ENCODE measurements at regions not wholly inside any gene's neighbourhood (a gene's known extent, or its start where the extent isn't known, plus 50 kb on each side); places are given as distances from the start of the nearest gene placed in this dataset.

GRCh38 chr22:23405366-23405851, 174.7 kb downstream of the IGLL1 start:
- TF ChIP-seq MYC (CRISPR knock-in tag; IDR thresholded peaks at IDR 0.05; ENCODE audit: borderline replicate concordance): no peak
- no peak for TF ChIP-seq BRF2 (CRISPR knock-in tag; IDR thresholded peaks at IDR 0.05)
- TF ChIP-seq ZNF777 (CRISPR knock-in tag; IDR thresholded peaks at IDR 0.05): no peak
- TF ChIP-seq ARNTL (CRISPR knock-in tag; IDR thresholded peaks at IDR 0.05): no peak
